ENCODE measurements at regions not wholly inside any gene's neighbourhood (a gene's known extent, or its start where the extent isn't known, plus 50 kb on each side); places are given as distances from the start of the nearest gene placed in this dataset.

DNA sequence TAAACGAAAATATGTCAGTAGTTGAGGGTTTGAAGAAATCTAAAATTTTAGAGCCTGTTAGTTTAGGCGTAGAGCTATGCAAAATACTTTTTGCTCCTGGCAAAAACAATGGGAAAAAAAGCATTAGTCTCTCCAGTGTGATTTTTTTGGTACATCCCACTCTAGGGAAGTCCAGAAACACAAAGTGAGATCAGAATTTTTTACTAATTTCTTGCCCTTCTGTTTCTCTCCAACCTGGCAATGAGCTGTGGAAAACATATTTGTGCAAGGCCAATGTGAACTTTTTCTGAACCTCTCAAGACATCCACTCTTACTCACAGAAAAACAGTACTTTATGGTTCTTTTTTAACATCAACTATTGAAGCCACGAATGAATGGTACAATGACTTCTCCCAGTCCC is 56.9 kb upstream of the DCN start:
- TF ChIP-seq, protein P1, sequence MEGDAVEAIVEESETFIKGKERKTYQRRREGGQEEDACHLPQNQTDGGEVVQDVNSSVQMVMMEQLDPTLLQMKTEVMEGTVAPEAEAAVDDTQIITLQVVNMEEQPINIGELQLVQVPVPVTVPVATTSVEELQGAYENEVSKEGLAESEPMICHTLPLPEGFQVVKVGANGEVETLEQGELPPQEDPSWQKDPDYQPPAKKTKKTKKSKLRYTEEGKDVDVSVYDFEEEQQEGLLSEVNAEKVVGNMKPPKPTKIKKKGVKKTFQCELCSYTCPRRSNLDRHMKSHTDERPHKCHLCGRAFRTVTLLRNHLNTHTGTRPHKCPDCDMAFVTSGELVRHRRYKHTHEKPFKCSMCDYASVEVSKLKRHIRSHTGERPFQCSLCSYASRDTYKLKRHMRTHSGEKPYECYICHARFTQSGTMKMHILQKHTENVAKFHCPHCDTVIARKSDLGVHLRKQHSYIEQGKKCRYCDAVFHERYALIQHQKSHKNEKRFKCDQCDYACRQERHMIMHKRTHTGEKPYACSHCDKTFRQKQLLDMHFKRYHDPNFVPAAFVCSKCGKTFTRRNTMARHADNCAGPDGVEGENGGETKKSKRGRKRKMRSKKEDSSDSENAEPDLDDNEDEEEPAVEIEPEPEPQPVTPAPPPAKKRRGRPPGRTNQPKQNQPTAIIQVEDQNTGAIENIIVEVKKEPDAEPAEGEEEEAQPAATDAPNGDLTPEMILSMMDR (IDR thresholded peaks at IDR 0.05; ENCODE audit: low read length), result no peak
- no peak for TF ChIP-seq EZH2 (IDR thresholded peaks at IDR 0.05; ENCODE audit: borderline replicate concordance, low read length)
